GM10266 (cell line): ENCODE measurements at regions not wholly inside any gene's neighbourhood (a gene's known extent, or its start where the extent isn't known, plus 50 kb on each side); places are given as distances from the start of the nearest gene placed in this dataset.
"Not testable (repeated sequence)": the region's sequence is repeated elsewhere in the genome, so short reads cannot be mapped to it uniquely, and the experiment has no call there.

Source experiments
- DNase-seq: peaks from one replicate; pipeline ENCODE4 v3.0.0; 2012; ENCODE audit errors: extremely low spot score
- TF ChIP-seq, protein P1 (sequence below): IDR thresholded peaks from 2 replicates; pipeline ENCODE4 v1.5.1; 2012; ENCODE audit warnings: mild to moderate bottlenecking, low read depth; ENCODE audit not compliant: control insufficient read depth, insufficient read depth; ENCODE audit errors: missing control alignments

- no peak for DNase-seq
- TF ChIP-seq, protein P1, sequence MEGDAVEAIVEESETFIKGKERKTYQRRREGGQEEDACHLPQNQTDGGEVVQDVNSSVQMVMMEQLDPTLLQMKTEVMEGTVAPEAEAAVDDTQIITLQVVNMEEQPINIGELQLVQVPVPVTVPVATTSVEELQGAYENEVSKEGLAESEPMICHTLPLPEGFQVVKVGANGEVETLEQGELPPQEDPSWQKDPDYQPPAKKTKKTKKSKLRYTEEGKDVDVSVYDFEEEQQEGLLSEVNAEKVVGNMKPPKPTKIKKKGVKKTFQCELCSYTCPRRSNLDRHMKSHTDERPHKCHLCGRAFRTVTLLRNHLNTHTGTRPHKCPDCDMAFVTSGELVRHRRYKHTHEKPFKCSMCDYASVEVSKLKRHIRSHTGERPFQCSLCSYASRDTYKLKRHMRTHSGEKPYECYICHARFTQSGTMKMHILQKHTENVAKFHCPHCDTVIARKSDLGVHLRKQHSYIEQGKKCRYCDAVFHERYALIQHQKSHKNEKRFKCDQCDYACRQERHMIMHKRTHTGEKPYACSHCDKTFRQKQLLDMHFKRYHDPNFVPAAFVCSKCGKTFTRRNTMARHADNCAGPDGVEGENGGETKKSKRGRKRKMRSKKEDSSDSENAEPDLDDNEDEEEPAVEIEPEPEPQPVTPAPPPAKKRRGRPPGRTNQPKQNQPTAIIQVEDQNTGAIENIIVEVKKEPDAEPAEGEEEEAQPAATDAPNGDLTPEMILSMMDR: no peak
Measured at GRCh38 chr16:63682844-63683243, 1439.0 kb downstream of the CDH11 start.

- no peak for DNase-seq
- TF ChIP-seq, protein P1: no peak
Measured at GRCh38 chr16:63672493-63672892, 1449.4 kb downstream of the CDH11 start.

- DNase-seq: no peak
Measured at GRCh38 chr16:63663155-63663554, 1458.7 kb downstream of the CDH11 start.

DNA sequence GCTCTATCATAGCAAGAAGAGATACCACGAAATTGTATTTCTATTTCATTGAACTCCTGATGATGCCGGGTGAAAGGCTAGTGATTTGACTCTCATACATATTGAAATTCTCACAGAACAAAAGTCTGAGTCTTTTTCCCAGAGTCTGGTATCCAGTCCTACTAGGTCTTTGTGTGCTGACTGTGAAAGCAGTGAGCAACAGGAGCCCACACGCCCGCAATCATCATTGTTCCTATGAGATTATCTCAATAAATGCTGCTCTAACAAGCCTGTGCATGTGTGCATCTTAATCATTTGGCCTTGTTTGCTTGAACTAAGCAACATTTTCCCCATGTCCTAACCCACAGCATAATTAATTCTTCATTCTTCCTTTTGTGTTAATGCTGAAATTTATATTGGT, 1466.0 kb downstream of the CDH11 start:
- no peak for DNase-seq
- TF ChIP-seq, protein P1: no peak

More at GRCh38 chr16:63663155-63663554, 1458.7 kb downstream of the CDH11 start:
- TF ChIP-seq, protein P1: no peak

GRCh38 chr16:63653044-63653839, 1468.6 kb downstream of the CDH11 start:
- TF ChIP-seq, protein P1: no peak
- DNase-seq: no peak

DNA sequence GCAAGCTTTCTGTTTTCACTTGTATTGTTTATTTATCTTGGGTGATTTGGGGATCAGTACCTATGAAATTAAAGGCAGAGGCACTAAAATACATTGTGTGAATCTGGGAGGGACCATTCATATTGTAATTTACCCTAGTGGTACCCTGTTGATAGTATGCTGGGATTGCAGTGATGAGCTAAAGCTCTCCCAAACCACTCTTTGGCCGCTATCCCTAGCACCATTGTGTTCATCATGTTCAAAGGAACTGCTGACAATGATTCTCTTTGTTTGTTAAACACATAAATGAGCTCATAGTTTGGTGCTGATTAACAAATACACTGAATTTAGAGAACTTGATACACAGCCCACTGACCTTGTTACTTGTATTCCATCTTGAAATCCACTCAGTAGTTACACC, 1469.8 kb downstream of the CDH11 start:
- DNase-seq: no peak
- TF ChIP-seq, protein P1: no peak

DNA sequence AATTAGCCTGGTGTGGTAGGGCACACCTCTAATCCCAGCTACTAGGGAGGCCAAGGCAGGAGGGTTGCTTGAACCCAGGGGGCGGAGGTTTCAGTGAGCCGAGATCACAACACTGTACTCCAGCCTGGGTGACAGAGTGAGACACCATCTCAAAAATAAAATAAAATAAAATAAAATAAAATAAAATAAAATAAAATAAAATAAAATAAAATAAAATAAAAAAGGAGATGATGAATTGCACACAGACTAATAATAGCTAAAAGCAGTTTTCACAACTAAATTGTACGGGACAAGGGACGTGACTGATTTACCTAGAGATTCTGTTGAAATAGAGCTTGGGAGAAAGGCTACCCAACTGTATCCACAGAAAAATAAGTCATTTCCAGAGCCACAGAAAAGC, 1471.3 kb downstream of the CDH11 start:
- DNase-seq: no peak
- TF ChIP-seq, protein P1: no peak

- DNase-seq: not testable (repeated sequence)
Measured at GRCh38 chr16:63633706-63634445, 1488.0 kb downstream of the CDH11 start.
